Mucosa of rectum (tissue), 2 donors: ENCODE measurements at regions not wholly inside any gene's neighbourhood (a gene's known extent, or its start where the extent isn't known, plus 50 kb on each side); places are given as distances from the start of the nearest gene placed in this dataset.

Experiments used
- H3K27ac ChIP-seq, 2 donors: one replicate each; pipeline ENCODE4 v1.7.0; 2013; ENCODE audit warnings: inconsistent platforms in 2 of 2, low read depth in 2 of 2, low read length in 2 of 2
- H3K27me3 ChIP-seq, 2 donors: one replicate each; pipeline ENCODE4 v1.7.0; 2013; ENCODE audit warnings: low read length in 2 of 2; ENCODE audit not compliant: control insufficient read depth in 2 of 2, insufficient read depth in 2 of 2
- H3K36me3 ChIP-seq, 2 donors: one replicate each; pipeline ENCODE4 v1.7.0; 2013; ENCODE audit warnings: low read length in 2 of 2; ENCODE audit not compliant: control insufficient read depth in 2 of 2, insufficient read depth in 2 of 2
- H3K4me1 ChIP-seq, 2 donors: one replicate each; pipeline ENCODE4 v1.7.0; 2013; ENCODE audit warnings: low read length in 2 of 2, mild to moderate bottlenecking in 1 of 2; ENCODE audit not compliant: control insufficient read depth in 2 of 2, insufficient read depth in 2 of 2
- H3K4me3 ChIP-seq, 2 donors: one replicate each; pipeline ENCODE4 v1.7.0; 2013; ENCODE audit warnings: low read length in 2 of 2
- H3K9ac ChIP-seq, 2 donors: one replicate each; pipeline ENCODE4 v1.7.0; 2013; ENCODE audit warnings: low read length in 2 of 2, low read depth in 1 of 2, mild to moderate bottlenecking in 1 of 2
- H3K9me3 ChIP-seq, 2 donors: one replicate each; pipeline ENCODE4 v1.7.0; 2013; ENCODE audit warnings: low read length in 2 of 2; ENCODE audit not compliant: control insufficient read depth in 2 of 2
- donor health status: healthy.
- donor health status: Normal muscosa, but diverticular disease.

GRCh38 chr9:115276621-115277020 lies 158.7 kb upstream of the TNC start:
- Histone ChIP-seq H3K4me3 (no peak overlapping the region), H3K36me3 (no peaks in the 10 kb centered on the region), H3K9me3 (no peaks in the 10 kb centered on the region), H3K9ac (no peak overlapping the region), H3K27me3 (no peaks in the 10 kb centered on the region), H3K27ac (no peak overlapping the region), H3K4me1 (no peaks in the 10 kb centered on the region)

- no peak overlapping the region for H3K9ac ChIP-seq
- no peak overlapping the region for H3K27ac ChIP-seq
- no peaks in the 10 kb centered on the region for H3K9me3 ChIP-seq
- no peaks in the 10 kb centered on the region for H3K36me3 ChIP-seq
- H3K27me3 ChIP-seq, result no peaks in the 10 kb centered on the region
- no peaks in the 10 kb centered on the region for H3K4me1 ChIP-seq
- H3K4me3 ChIP-seq, result no peak overlapping the region
Observed at GRCh38 chr9:115277301-115277700, 159.3 kb upstream of the TNC start.

GRCh38 chr9:115278326-115279035 lies 160.5 kb upstream of the TNC start:
- Histone ChIP-seq H3K36me3 (no peaks in the 10 kb centered on the region), H3K27ac (no peak overlapping the region), H3K27me3 (no peaks in the 10 kb centered on the region), H3K4me1 (peaks cover 0 to 3% of the 10 kb centered on the region in 2 donors), H3K4me3 (no peak overlapping the region), H3K9me3 (no peaks in the 10 kb centered on the region), H3K9ac (no peak overlapping the region)

GRCh38 chr9:115283395-115283794 lies 165.4 kb upstream of the TNC start:
- Histone ChIP-seq H3K36me3 (no peaks in the 10 kb centered on the region), H3K9ac (no peak overlapping the region), H3K27ac (no peak overlapping the region), H3K4me1 (peaks cover 0 to 3% of the 10 kb centered on the region in 2 donors), H3K27me3 (no peaks in the 10 kb centered on the region), H3K4me3 (no peak overlapping the region), H3K9me3 (no peaks in the 10 kb centered on the region)

GRCh38 chr9:115285836-115286235 lies 167.9 kb upstream of the TNC start:
- Histone ChIP-seq H3K4me3 (no peak overlapping the region), H3K27ac (no peak overlapping the region), H3K9ac (no peak overlapping the region), H3K36me3 (no peaks in the 10 kb centered on the region), H3K27me3 (no peaks in the 10 kb centered on the region), H3K9me3 (no peaks in the 10 kb centered on the region), H3K4me1 (peaks cover 0 to 3% of the 10 kb centered on the region in 2 donors)

GRCh38 chr9:115286411-115286810 lies 168.5 kb upstream of the TNC start:
- H3K4me3 ChIP-seq, result no peak overlapping the region
- H3K9me3 ChIP-seq, result no peaks in the 10 kb centered on the region
- H3K36me3 ChIP-seq, result no peaks in the 10 kb centered on the region
- H3K9ac ChIP-seq, result no peak overlapping the region
- H3K27ac ChIP-seq, result no peak overlapping the region
- peaks cover 0 to 8% of the 10 kb centered on the region in 2 donors for H3K4me1 ChIP-seq
- H3K27me3 ChIP-seq, result no peaks in the 10 kb centered on the region

GRCh38 chr9:115289757-115290208 lies 171.8 kb upstream of the TNC start:
- Histone ChIP-seq H3K36me3 (no peaks in the 10 kb centered on the region), H3K4me3 (no peak overlapping the region), H3K4me1 (peaks cover 8 to 18% of the 10 kb centered on the region in 2 donors), H3K27ac (no peak overlapping the region), H3K27me3 (no peaks in the 10 kb centered on the region), H3K9me3 (no peaks in the 10 kb centered on the region), H3K9ac (no peak overlapping the region)

GRCh38 chr9:115291841-115292240 lies 173.9 kb upstream of the TNC start:
- Histone ChIP-seq H3K4me1 (peaks cover 11 to 21% of the 10 kb centered on the region in 2 donors), H3K27ac (no peak overlapping the region)

GRCh38 chr9:115292584-115293279 lies 174.8 kb upstream of the TNC start:
- no peaks in the 10 kb centered on the region for H3K36me3 ChIP-seq
- no peak overlapping the region for H3K4me3 ChIP-seq
- H3K4me1 ChIP-seq, result peaks cover 11 to 27% of the 10 kb centered on the region in 2 donors
- H3K9ac ChIP-seq, result no peak overlapping the region
- no peak overlapping the region for H3K27ac ChIP-seq
- no peaks in the 10 kb centered on the region for H3K27me3 ChIP-seq
- no peaks in the 10 kb centered on the region for H3K9me3 ChIP-seq

More at GRCh38 chr9:115291841-115292240, 173.9 kb upstream of the TNC start:
- Histone ChIP-seq H3K36me3 (no peaks in the 10 kb centered on the region), H3K27me3 (no peaks in the 10 kb centered on the region), H3K9me3 (no peaks in the 10 kb centered on the region), H3K4me3 (no peak overlapping the region), H3K9ac (no peak overlapping the region)

GRCh38 chr9:115295734-115296133 lies 177.8 kb upstream of the TNC start:
- peaks cover 11 to 27% of the 10 kb centered on the region in 2 donors for H3K4me1 ChIP-seq
- H3K4me3 ChIP-seq, result no peak overlapping the region
- H3K9ac ChIP-seq, result no peak overlapping the region
- no peak overlapping the region for H3K27ac ChIP-seq
- H3K36me3 ChIP-seq, result no peaks in the 10 kb centered on the region
- no peaks in the 10 kb centered on the region for H3K9me3 ChIP-seq
- no peaks in the 10 kb centered on the region for H3K27me3 ChIP-seq
